Stimulated activated CD4-positive, alpha-beta T cell treated with anti-CD3 and anti-CD28 coated beads, Interleukin-4, amount 100 ng/mL, for 48 hours (primary cell): ENCODE measurements at regions not wholly inside any gene's neighbourhood (a gene's known extent, or its start where the extent isn't known, plus 50 kb on each side); places are given as distances from the start of the nearest gene placed in this dataset.

Source experiments
- DNase-seq, 2 donors: peaks; one replicate each; pipeline ENCODE4 v3.0.0-alpha.2; 2020; ENCODE audit warnings: low read depth in 2 of 2

DNA sequence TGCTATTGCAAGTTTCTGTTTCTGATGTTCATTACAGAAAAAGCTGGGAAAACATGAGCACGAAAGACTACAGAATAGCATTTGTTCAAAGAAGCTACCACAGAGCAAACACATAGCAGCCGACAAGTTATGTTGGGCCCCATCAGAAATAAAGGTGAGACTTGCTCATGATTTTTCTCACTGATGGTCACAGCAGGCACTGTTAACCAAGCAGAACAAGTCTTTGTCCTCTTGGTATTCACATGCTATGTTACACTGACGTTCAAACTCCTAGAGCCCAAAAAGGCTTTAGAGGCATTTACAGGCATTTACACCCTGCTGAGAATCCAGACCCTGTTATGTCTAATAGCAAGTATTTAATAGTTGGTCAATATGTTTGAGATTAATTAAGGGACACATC lies 235.0 kb upstream of the HNMT start:
- no peak for DNase-seq

GRCh38 chr2:137737559-137737958 lies 226.7 kb upstream of the HNMT start:
- DNase-seq = no peak

- no peak for DNase-seq
Measured at GRCh38 chr2:137741784-137742362, 222.4 kb upstream of the HNMT start.

DNA sequence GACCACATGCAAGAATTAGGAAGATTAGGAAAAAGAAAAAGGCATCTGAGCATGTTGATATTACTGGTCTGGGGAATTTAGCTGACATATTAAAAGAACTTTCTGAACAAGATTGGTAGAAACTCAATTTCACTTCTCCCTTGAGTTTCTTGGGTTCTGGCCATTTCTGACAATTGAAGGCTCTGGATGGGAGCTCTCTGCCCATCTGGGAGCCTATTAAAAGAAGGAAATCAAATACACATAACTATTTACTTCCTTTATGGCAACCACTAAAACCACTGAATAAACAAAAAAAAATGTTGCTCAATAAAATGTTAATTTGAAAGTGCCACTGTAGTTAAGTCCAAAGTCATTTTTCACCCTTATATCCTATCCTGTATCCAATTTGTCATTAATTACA lies 216.8 kb upstream of the HNMT start:
- no peak for DNase-seq

GRCh38 chr2:137748533-137748932 lies 215.7 kb upstream of the HNMT start:
- no peak for DNase-seq

DNA sequence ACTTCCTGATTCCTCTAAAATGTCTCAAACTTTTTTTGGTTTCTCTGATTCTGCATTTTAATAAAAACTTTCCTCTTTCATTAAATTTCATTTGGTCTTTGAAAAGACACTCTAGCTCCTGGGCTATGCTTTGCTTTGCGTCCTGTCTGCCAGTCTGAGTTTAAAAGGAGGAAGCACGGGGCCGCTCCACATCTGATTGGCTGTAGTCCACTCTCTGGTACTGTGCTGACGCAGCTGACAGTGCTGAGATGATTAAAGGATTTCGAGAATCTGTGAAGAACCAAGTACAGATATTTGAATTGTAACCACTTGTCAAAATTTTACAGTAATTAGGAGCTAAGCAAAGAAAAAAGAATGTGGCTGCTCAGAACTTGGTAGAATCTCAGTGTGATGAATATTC lies 199.6 kb upstream of the HNMT start:
- DNase-seq = no peak

DNA sequence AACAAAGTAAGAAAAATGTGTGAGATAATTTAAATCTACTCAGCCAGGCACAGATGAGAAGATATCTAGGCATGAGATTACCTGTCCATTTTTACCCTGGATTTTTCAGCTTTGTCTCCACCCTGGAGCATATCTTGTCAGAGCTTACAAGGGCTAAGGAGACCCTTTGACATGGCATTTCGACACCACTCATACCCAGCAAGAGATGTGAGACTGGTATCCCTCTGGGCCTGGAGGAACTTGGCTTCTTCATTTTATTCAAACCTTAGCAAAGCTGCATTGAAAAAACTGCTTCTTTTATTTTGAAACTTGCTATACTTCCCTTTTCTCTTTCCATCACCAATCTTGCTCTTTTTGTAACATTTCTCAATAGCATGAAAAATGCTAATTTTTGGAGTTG lies 194.9 kb upstream of the HNMT start:
- DNase-seq = no peak

DNA sequence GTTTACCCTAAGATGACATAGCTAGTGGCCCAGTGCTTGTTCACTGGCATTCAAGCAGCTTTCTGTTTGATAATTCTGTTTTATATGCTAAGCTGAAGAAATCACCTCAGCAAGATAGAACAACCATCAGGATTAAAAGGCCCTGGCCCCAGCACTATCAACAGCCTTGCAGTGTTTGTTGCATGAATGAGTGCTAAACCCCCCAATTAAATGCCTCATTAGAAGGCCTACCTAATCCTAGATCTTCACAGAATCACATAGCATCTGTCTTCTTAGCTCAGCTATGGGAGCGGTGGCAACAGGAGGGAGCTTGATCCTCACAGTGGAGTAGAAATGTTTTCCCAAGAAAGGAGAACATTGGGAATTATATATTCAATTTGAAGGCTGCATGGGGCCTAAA lies 194.1 kb upstream of the HNMT start:
- no peak for DNase-seq

- no peak for DNase-seq
Measured at GRCh38 chr2:137771064-137771463, 193.2 kb upstream of the HNMT start.

- no peak for DNase-seq
Measured at GRCh38 chr2:137772451-137772850, 191.8 kb upstream of the HNMT start.

DNA sequence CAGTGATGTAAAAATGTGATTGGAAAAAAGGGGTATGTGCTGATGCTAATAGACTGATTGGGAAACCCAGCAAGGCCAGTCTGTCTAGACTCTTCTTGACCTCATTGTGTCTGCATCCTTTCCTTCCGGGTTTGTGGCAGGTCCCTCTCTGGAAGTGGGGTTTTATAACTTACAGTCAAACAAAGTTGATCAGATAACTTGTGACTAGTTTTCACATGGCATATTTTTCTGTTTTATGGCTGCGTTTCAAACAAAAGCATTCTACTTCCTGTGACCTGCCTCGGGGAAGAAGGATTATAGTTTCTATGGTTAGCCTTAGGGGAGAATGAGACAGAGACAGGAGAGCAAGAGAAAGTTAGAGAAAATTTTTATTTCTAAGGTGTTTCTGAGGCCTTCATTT lies 188.7 kb upstream of the HNMT start:
- DNase-seq = no peak

GRCh38 chr2:137776697-137777096 lies 187.6 kb upstream of the HNMT start:
- no peak for DNase-seq

DNA sequence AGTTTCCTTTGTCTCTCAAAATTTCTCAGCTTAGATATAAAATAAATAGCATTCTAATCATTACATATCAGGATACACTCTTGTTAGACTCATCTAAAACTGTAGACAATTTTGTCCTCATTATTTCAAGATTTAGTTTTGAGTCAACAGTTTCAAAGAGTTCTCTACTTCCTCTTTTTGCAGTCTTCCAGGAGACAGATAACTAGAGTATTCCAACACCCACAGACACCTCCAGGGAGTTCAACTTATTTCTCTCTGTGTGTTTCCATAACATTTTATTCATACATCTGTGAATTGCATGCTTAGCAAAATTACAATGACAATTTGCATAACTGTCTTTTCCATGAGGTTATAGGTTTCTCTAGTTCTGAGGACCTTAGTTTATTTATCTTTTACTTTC lies 166.6 kb upstream of the HNMT start:
- no peak for DNase-seq

- DNase-seq = no peak
Measured at GRCh38 chr2:137799600-137799999, 164.7 kb upstream of the HNMT start.

DNA sequence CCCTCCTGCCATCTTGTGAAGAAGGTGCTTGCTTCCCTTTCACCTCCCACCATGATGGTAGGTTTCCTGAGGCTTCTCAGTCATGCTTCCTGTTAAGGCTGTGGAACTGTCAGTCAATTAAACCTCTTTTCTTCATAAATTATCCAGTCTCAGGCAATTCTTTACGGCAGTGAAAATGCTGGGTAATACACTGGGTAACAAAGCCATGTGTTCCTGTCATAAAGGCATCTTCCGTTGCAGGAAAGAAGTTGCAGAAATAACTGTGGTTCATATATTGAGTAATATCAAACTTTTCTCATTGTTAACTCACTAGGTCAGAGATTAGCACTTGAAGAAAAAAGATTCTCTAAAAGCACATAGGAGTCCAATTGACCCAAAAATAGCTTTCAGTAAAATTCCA lies 163.9 kb upstream of the HNMT start:
- no peak for DNase-seq

DNA sequence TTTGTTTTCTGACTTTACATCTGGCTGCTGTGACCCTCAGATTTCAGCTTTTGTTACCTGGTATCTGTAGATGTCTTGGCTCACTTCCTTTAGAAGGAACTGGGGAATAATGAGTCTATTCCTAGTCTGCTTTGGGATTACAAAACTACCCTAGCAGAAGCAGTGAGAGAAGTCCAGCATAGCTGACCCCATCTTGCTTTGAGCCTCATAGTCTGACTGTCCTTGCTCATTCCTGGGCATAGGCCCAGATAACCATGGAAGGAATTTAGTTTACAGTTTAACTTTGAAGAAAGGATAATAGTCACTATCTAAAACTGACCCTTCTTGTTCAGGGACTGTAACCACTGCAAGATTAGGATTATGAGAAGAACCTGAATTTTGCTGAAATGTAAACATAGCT lies 163.0 kb upstream of the HNMT start:
- DNase-seq = no peak

DNA sequence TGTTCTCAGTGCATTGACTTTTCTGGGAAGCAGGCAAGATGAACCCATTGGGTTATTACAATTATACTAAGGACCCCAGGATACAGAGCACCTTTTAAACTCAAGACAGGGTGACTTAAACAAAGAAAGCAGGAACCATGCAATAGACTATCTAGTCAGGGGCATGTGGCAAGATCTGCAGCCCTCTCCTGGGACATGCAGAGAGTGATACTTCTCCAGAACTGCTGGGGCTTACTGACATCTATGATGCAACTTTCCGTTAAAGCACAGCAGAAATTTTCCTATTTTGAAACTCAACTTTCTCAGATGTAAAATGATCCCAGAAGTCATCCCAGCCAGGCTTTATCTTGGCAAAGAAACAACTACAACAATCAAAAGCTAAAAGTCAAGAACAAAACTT lies 162.2 kb upstream of the HNMT start:
- DNase-seq = no peak

- no peak for DNase-seq
Measured at GRCh38 chr2:137806068-137806805, 158.0 kb upstream of the HNMT start.

DNA sequence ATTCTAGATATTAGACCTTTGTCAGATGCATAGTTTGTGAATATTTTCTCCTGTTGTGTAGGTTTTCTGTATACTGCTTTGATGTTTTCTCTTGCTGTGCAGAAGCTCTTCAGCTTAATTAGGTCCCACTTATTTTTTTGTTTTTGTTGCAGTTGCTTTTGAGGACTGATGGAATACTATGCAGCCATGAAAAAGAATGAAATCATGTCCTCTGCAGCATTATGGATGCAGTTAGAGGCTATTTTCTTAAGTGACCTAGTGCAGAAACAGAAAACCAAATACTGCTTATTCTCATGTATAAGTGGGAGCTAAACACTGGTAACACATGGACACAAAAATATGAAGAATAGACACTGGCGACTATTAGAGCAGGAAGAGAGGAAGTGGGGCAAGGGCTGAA lies 155.0 kb upstream of the HNMT start:
- DNase-seq = no peak

GRCh38 chr2:137809837-137810236 lies 154.4 kb upstream of the HNMT start:
- DNase-seq = no peak

GRCh38 chr2:137812517-137812916 lies 151.8 kb upstream of the HNMT start:
- DNase-seq = no peak

DNA sequence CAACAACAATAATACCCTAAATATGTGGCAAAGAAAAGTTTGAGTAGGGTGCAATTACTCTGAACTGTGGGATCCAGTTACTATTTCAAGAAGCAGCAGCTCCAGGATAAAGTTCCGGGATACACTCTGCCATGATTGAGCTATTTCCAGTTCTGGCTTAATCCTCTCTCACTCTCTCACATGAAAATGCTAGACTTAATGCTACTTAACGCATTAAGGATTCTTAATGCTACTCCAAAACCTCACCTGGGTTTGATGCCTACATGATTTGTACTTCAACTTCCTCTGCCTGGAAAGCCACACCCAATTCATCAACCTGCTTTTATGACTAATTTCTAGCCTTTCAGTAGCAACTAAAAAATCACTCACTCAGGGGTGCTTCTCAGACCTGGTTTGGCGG lies 151.1 kb upstream of the HNMT start:
- DNase-seq = no peak

DNA sequence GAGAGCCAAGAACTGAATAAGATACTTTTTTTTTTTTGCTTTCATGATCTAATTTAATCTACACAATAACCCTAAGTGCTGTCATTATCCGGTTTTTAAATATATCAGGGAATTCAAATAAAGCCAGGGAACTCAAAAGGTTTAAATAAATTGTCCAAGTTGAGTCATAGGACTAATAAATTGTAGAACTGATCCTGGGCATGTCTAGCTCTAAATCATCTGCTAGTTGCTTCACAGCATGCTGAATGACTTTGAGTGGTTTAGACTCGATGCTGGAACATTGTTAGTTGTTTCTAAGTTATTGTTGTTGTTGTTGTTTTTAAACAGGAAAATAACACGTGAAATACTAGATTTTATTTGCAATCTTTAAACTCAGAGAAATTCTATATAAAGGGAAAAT lies 147.2 kb upstream of the HNMT start:
- no peak for DNase-seq

- no peak for DNase-seq
Measured at GRCh38 chr2:137823196-137823595, 141.1 kb upstream of the HNMT start.
